Testis (tissue), 2 donors: ENCODE measurements at regions not wholly inside any gene's neighbourhood (a gene's known extent, or its start where the extent isn't known, plus 50 kb on each side); places are given as distances from the start of the nearest gene placed in this dataset.

Experiments
- POLR2A ChIP-seq: fragments of 450-650 bp; IDR thresholded peaks from one replicate; pipeline ENCODE4 v1.6.1; 2017; ENCODE audit warnings: antibody characterized with exemption, mild to moderate bottlenecking, moderate library complexity
- TF ChIP-seq, protein P1 (sequence below), 3 experiments: fragments of 450-650 bp in 2 of 3; fragments of 200-600 bp in 1 of 3; sonication (generic) in 1 of 3; IDR thresholded peaks; one replicate each; pipeline ENCODE4 v1.5.1; 2016 to 2019; ENCODE audit warnings: antibody characterized with exemption in 3 of 3, mild to moderate bottlenecking in 2 of 3, moderate library complexity in 1 of 3

DNA sequence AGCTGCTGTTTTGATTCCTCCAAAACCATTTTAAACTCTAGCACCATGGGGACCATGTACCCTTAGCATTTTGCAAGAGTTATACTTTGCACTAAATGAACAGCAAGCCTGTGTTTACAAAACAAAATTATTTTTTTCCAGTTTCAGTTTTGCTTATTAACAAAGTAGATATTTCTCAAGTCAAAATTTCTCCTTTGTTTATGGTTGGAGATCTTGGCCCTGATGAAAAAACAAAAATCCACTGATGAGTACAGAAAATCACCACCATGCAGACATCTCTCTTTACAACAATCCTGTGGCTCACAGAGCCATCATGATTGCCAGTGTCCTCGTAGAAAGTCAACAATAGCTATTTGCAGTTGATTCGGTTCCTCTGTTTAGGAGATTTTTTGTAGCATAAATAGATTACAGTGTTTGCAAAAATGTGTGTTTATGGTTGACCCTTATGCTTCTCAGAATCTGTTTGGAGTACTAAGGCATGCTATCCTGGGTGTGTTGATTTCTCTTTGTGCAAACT is 201.1 kb upstream of the NUDT4 start:
- TF ChIP-seq, protein P1, sequence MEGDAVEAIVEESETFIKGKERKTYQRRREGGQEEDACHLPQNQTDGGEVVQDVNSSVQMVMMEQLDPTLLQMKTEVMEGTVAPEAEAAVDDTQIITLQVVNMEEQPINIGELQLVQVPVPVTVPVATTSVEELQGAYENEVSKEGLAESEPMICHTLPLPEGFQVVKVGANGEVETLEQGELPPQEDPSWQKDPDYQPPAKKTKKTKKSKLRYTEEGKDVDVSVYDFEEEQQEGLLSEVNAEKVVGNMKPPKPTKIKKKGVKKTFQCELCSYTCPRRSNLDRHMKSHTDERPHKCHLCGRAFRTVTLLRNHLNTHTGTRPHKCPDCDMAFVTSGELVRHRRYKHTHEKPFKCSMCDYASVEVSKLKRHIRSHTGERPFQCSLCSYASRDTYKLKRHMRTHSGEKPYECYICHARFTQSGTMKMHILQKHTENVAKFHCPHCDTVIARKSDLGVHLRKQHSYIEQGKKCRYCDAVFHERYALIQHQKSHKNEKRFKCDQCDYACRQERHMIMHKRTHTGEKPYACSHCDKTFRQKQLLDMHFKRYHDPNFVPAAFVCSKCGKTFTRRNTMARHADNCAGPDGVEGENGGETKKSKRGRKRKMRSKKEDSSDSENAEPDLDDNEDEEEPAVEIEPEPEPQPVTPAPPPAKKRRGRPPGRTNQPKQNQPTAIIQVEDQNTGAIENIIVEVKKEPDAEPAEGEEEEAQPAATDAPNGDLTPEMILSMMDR (IDR thresholded peaks at IDR 0.05): no peak
- TF ChIP-seq POLR2A: no peak
